ENCODE measurements at regions not wholly inside any gene's neighbourhood (a gene's known extent, or its start where the extent isn't known, plus 50 kb on each side); places are given as distances from the start of the nearest gene placed in this dataset.

- Histone ChIP-seq H4K20me1 (ENCODE audit: insufficient read depth) (no peaks in the 10 kb centered on the region), H3K27ac (ENCODE audit: low read length) (no peak overlapping the region), H2AFZ (ENCODE audit: low read depth, low read length) (no peak overlapping the region), H3K4me2 (ENCODE audit: low read length) (no peak overlapping the region), H3K9me3 (ENCODE audit: low read length) (no peaks in the 10 kb centered on the region), H3F3A (ENCODE audit: insufficient read depth, low read length, poor library complexity, severe bottlenecking) (no peaks in the 10 kb centered on the region), H3K79me2 (replicated peaks; ENCODE audit: insufficient read depth, low read length) (no peaks in the 10 kb centered on the region), H3K36me3 (ENCODE audit: insufficient read depth, low read length) (no peaks in the 10 kb centered on the region), H3K9ac (ENCODE audit: low read length) (no peak overlapping the region), H3K27me3 (ENCODE audit: insufficient read depth, low read depth, low read length) (no peaks in the 10 kb centered on the region), H3K4me3 (ENCODE audit: low read length) (no peak overlapping the region), H3K9me2 (ENCODE audit: insufficient read depth, low read length) (no peaks in the 10 kb centered on the region)
- no peak for TF ChIP-seq RAD21 (conservative IDR thresholded peaks at IDR 0.05)
Measured at GRCh38 chr3:166570102-166570501, 732.9 kb upstream of the BCHE start.

GRCh38 chr3:166569589-166569988 lies 732.4 kb upstream of the BCHE start:
- H3F3A ChIP-seq (ENCODE audit: insufficient read depth, low read length, poor library complexity, severe bottlenecking) = no peaks in the 10 kb centered on the region
- H3K36me3 ChIP-seq (ENCODE audit: insufficient read depth, low read length) = no peaks in the 10 kb centered on the region
- H3K9ac ChIP-seq (ENCODE audit: low read length) = no peak overlapping the region
- H3K27ac ChIP-seq (ENCODE audit: low read length) = no peak overlapping the region
- H3K27me3 ChIP-seq (ENCODE audit: insufficient read depth, low read depth, low read length) = no peaks in the 10 kb centered on the region
- H3K9me3 ChIP-seq (ENCODE audit: low read length) = no peaks in the 10 kb centered on the region
- TF ChIP-seq MXI1 (conservative IDR thresholded peaks at IDR 0.05; ENCODE audit: poor library complexity, severe bottlenecking) (no peak), RAD21 (conservative IDR thresholded peaks at IDR 0.05) (no peak), POLR2AphosphoS5 (IDR thresholded peaks at IDR 0.05) (no peak), EP300 (conservative IDR thresholded peaks at IDR 0.05; ENCODE audit: poor library complexity, severe bottlenecking) (no peak), EZH2 (IDR thresholded peaks at IDR 0.05; ENCODE audit: borderline replicate concordance, insufficient read depth, low read length, poor library complexity, severe bottlenecking) (no peak)
- TF ChIP-seq, protein P1, sequence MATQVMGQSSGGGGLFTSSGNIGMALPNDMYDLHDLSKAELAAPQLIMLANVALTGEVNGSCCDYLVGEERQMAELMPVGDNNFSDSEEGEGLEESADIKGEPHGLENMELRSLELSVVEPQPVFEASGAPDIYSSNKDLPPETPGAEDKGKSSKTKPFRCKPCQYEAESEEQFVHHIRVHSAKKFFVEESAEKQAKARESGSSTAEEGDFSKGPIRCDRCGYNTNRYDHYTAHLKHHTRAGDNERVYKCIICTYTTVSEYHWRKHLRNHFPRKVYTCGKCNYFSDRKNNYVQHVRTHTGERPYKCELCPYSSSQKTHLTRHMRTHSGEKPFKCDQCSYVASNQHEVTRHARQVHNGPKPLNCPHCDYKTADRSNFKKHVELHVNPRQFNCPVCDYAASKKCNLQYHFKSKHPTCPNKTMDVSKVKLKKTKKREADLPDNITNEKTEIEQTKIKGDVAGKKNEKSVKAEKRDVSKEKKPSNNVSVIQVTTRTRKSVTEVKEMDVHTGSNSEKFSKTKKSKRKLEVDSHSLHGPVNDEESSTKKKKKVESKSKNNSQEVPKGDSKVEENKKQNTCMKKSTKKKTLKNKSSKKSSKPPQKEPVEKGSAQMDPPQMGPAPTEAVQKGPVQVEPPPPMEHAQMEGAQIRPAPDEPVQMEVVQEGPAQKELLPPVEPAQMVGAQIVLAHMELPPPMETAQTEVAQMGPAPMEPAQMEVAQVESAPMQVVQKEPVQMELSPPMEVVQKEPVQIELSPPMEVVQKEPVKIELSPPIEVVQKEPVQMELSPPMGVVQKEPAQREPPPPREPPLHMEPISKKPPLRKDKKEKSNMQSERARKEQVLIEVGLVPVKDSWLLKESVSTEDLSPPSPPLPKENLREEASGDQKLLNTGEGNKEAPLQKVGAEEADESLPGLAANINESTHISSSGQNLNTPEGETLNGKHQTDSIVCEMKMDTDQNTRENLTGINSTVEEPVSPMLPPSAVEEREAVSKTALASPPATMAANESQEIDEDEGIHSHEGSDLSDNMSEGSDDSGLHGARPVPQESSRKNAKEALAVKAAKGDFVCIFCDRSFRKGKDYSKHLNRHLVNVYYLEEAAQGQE (IDR thresholded peaks at IDR 0.05; ENCODE audit: borderline replicate concordance) = no peak
- no peak overlapping the region for H3K4me3 ChIP-seq (ENCODE audit: low read length)
- H3K9me2 ChIP-seq (ENCODE audit: insufficient read depth, low read length) = no peaks in the 10 kb centered on the region
- no peaks in the 10 kb centered on the region for H4K20me1 ChIP-seq (ENCODE audit: insufficient read depth)
- H3K79me2 ChIP-seq (replicated peaks; ENCODE audit: insufficient read depth, low read length) = no peaks in the 10 kb centered on the region
- H2AFZ ChIP-seq (ENCODE audit: low read depth, low read length) = no peak overlapping the region
- H3K4me2 ChIP-seq (ENCODE audit: low read length) = no peak overlapping the region

DNA sequence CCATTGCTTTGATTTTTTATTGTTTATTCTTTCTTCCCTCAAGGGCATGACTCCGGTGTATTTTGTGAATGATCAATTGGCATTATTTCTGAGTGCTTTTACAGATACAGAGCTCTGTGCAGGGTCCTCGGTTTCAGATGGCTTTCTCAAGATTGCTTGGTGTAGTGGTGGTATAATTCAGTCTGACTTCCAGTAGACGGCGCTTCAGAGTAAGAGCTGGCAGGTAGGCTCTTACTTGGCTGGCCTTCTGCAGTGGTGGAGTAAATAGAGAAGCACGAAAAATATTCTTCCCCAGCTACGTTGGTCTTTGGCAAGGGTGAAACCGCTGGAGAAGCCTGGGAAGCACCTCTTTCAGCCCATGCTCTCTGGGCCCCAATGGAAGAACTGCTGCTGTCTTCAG lies 723.0 kb upstream of the BCHE start:
- TF ChIP-seq TAF1 (IDR thresholded peaks at IDR 0.05; ENCODE audit: low read depth) (no peak), CTCF (IDR thresholded peaks at IDR 0.05; ENCODE audit: poor library complexity, severe bottlenecking) (no peak), POLR2AphosphoS5 (IDR thresholded peaks at IDR 0.05) (no peak), SMC3 (conservative IDR thresholded peaks at IDR 0.05; ENCODE audit: poor library complexity) (no peak), MXI1 (conservative IDR thresholded peaks at IDR 0.05; ENCODE audit: poor library complexity, severe bottlenecking) (no peak), EZH2 (IDR thresholded peaks at IDR 0.05; ENCODE audit: borderline replicate concordance, insufficient read depth, low read length, poor library complexity, severe bottlenecking) (no peak), EP300 (conservative IDR thresholded peaks at IDR 0.05; ENCODE audit: poor library complexity, severe bottlenecking) (no peak), RAD21 (conservative IDR thresholded peaks at IDR 0.05) (no peak)
- TF ChIP-seq, protein P1 (IDR thresholded peaks at IDR 0.05; ENCODE audit: borderline replicate concordance) = no peak
- H3F3A ChIP-seq (ENCODE audit: insufficient read depth, low read length, poor library complexity, severe bottlenecking) = no peaks in the 10 kb centered on the region
- H3K9me2 ChIP-seq (ENCODE audit: insufficient read depth, low read length) = no peaks in the 10 kb centered on the region
- no peak overlapping the region for H3K27ac ChIP-seq (ENCODE audit: low read length)
- H2AFZ ChIP-seq (ENCODE audit: low read depth, low read length) = no peak overlapping the region
- no peaks in the 10 kb centered on the region for H3K9me3 ChIP-seq (ENCODE audit: low read length)
- no peak overlapping the region for H3K4me3 ChIP-seq (ENCODE audit: low read length)
- no peaks in the 10 kb centered on the region for H4K20me1 ChIP-seq (ENCODE audit: insufficient read depth)
- no peaks in the 10 kb centered on the region for H3K79me2 ChIP-seq (replicated peaks; ENCODE audit: insufficient read depth, low read length)
- H3K9ac ChIP-seq (ENCODE audit: low read length) = no peak overlapping the region
- no peak overlapping the region for H3K4me2 ChIP-seq (ENCODE audit: low read length)
- no peaks in the 10 kb centered on the region for H3K36me3 ChIP-seq (ENCODE audit: insufficient read depth, low read length)
- H3K27me3 ChIP-seq (ENCODE audit: insufficient read depth, low read depth, low read length) = no peaks in the 10 kb centered on the region

Data from neural cell (in vitro differentiated cells).